HG03175 (cell line): ENCODE measurements at regions not wholly inside any gene's neighbourhood (a gene's known extent, or its start where the extent isn't known, plus 50 kb on each side); places are given as distances from the start of the nearest gene placed in this dataset.
"Not testable (repeated sequence)": the region's sequence is repeated elsewhere in the genome, so short reads cannot be mapped to it uniquely, and the experiment has no call there.

Experiments used
- ATAC-seq: cut with Tn5 transposase; IDR thresholded peaks from one replicate; pipeline ENCODE4 v1.9.1; 2021; ENCODE audit warnings: mild to moderate bottlenecking, moderate library complexity; ENCODE audit not compliant: unreplicated experiment

DNA sequence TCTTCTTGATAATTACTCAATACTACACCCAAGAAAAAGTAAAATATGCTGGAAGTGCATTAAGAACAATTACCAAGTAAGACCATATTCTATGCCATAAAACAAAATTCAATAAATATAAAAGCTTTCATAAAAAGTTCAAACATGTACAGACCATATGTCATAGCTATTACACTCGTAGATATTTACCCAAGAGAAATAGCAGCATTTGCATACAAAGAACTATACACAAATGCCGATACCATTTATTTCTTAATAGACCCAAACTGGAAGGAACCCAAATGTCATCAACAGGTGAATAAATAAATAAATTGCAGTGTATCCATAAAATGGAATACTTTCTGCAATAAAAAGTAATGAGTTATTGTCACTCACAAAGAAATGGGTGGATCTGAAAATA lies 78.3 kb upstream of the SLC16A7 start:
- no peak for ATAC-seq

DNA sequence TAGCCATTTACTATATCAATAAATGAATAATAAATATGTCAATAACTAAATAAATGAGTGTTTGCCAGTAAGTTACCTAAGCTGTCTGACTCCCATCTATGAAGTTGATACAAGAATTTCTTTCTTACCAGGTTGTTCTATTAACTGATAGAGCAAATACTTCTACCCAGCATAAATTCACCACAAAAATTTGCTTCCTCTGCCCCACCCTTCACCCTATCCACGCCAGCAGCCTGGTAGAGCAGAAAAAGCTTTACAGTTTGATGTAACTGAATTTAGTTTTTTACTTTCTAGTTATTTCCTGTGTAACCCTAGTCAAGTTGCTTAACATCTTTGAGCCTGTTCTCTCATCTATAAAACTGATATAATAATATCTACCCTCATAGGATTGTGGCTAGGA lies 94.9 kb upstream of the SLC16A7 start:
- ATAC-seq: no peak

DNA sequence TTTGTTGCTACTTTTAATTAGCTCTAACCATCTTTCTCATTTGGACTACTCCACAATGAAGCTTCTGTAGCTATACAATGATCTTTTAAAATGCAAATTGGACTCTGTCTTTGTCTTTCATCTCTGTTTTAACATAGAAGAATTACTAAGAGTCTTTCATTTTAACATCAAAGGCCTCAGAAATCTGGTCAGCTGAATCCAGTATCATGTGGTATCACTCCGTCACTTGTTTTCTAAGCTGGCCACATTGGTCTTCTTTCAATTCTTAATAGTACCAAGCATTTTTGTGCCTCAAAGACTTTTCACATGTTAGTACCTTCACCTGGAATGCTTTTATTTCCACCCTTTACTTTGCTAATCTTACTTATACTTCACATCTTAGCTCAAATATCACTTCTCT lies 95.5 kb upstream of the SLC16A7 start:
- no peak for ATAC-seq

DNA sequence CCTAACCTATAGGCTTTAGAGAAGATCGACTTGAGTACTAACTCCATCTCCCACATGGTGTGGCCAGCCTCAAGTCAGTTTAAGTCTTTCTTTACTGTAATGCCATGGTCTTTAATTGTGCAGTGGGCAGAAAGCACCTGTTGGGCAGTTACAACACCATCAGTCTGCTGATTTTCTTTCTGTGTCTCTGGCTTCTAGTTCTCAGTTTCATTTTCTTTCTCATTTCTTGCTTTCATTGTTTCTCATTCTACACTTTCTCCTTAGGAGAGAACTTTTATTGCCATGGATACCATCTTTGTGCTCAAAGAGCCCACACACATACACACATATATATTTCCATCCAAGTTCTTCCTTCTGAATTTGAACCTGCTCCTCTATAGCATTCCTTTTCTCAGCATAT lies 96.1 kb upstream of the SLC16A7 start:
- peak; percentile 90 for ATAC-seq

DNA sequence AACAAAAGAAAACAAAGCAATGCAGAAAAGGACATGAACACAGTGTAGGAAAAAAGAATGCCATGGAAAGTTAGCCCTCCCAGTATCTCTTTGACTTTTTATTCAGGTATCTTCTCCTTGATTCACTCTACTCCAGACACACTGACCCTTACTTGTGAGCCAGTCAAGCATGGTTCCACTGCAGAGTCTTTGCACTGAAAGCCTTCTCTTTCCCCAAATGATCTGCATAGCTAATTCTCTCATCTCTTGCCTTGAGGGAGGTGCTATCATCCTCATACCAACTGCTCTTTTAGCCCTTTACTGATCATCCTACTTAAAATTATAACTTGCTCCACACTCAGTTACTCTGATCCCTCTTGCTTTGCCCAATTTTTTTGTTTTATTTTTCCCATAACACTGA lies 101.2 kb upstream of the SLC16A7 start:
- no peak for ATAC-seq

- ATAC-seq: no peak
Observed at GRCh38 chr12:59491877-59492276, 104.0 kb upstream of the SLC16A7 start.

GRCh38 chr12:59486827-59487226 lies 109.0 kb upstream of the SLC16A7 start:
- no peak for ATAC-seq

DNA sequence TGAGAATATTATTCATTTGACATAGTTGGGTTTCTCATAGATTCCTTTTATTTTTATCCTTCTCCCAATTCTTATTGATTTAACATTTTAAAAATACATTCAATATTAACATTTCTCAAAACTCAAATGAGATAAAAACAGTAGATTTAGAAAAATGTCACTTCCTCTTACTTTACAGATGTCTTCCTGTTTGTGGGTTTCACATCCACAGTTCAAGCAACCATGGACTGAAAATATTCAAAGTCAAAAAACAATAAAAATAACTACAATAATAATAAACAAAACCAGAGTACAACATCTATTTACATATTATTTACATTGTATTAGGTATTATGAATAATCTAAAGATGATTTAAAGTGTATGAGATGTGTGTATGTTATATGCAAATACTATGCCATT lies 111.3 kb upstream of the SLC16A7 start:
- peak; percentile 95 for ATAC-seq

DNA sequence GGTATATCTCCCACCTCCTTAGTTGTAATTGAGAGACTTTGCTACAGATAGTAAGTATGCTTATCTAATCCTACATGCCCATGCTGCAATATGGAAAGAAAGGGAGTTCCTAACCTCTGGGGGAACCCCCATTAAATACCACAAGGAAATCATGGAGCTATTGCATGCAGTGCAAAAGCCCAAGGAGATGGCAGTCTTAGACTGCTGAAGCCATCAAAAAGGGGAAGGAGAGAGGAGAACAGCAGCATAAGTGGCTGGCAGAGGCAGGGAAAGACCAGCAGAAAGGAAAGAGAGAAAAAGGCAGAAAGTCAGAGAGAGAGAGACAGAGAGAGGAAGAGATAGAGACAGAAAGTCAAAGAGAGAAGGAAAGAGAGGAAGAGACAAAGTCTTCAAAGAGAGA lies 121.6 kb upstream of the SLC16A7 start:
- ATAC-seq: not testable (repeated sequence)

- no peak for ATAC-seq
Observed at GRCh38 chr12:59472273-59472672, 123.6 kb upstream of the SLC16A7 start.

- ATAC-seq: no peak
Observed at GRCh38 chr12:59459966-59460660, 135.7 kb upstream of the SLC16A7 start.

DNA sequence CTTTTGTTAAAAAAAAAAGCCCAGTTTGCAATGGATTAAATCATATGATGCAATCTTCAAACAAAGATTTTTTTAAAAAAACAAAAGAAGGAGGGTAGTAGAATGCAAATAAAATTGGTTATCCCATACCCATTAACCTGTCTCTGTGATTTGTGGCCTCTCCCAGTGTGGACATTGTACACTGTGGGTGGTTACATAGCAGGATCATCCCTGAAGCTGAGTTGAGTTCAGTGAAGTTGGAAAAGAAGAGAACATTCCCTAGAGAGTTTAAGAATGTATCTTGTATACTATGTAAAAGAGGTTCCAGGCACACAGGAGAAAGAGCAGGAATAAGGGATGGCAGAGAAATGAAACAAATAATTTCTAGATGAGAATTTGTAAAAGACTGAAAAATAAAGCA lies 142.4 kb upstream of the SLC16A7 start:
- no peak for ATAC-seq

GRCh38 chr12:59452746-59453145 lies 143.1 kb upstream of the SLC16A7 start:
- no peak for ATAC-seq

GRCh38 chr12:59452259-59452658 lies 143.6 kb upstream of the SLC16A7 start:
- ATAC-seq: no peak

DNA sequence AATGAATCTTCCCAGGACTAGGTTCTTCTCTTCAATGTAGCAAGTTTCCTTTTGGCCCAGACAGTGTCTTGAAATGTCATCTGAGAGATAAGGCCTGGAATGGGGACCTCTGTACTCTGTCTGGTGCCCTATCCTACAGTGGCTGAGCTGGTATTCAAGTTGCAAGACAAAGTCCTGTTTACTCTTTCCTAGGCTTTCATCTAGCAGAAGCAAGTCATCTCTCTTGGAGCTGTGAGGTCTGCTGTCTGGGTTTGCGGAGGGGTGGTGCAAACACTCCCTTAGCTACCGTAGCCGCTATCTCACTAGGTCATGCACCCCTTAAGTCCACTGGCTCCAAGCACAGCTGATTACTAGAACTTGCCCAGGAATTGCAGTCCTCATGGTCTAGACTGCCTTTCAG lies 149.7 kb upstream of the SLC16A7 start:
- no peak for ATAC-seq

- no peak for ATAC-seq
Observed at GRCh38 chr12:59444932-59445331, 150.9 kb upstream of the SLC16A7 start.

DNA sequence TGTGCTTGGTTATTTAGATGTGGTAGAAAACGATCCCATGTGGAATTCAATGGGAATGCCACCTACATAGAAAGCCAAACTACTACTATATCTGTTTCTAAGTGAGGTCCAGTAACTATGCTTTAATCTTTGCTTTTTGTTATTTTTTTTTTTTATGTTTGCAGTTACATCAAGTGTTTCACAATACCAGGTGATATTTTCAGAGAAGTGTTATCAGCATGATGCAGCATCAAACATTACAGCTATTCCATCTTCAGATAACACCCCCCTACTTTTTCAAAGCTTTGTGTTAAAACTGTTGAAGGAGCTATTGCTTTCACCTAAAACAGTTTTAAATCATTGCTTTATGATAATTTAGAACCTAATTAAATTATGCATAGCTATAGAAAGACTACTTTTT lies 163.8 kb upstream of the SLC16A7 start:
- ATAC-seq: no peak

GRCh38 chr12:59431266-59431665 lies 164.6 kb upstream of the SLC16A7 start:
- no peak for ATAC-seq

GRCh38 chr12:59429766-59430165 lies 166.1 kb upstream of the SLC16A7 start:
- no peak for ATAC-seq

GRCh38 chr12:59425798-59426197 lies 170.0 kb upstream of the SLC16A7 start:
- ATAC-seq: no peak

GRCh38 chr12:59424666-59425065 lies 171.2 kb upstream of the SLC16A7 start:
- not testable (repeated sequence) for ATAC-seq

DNA sequence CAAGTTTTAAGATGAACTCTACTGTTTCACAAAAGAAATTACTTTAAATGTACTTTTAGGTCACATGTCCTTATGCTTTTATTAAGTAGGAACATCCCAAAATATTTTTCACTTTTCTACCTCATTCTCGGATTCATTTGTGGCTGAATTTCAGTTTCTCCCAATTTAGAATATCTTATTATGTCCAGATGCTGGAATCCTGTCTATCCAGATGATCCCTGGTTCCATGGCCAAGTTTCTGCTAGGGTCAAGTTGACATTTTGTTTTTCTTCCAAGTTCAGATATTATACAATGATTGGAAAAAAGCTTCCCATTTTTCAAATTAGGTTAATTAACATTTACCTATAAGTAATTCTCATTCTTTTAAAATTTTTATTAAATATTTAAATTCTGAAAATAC lies 181.8 kb upstream of the SLC16A7 start:
- ATAC-seq: no peak

- ATAC-seq: no peak
Observed at GRCh38 chr12:59408431-59408830, 187.4 kb upstream of the SLC16A7 start.
